HG03469 (cell line): ENCODE measurements at regions not wholly inside any gene's neighbourhood (a gene's known extent, or its start where the extent isn't known, plus 50 kb on each side); places are given as distances from the start of the nearest gene placed in this dataset.

Experiments
- ATAC-seq: cut with Tn5 transposase; IDR thresholded peaks from one replicate; pipeline ENCODE4 v1.9.1; 2021; ENCODE audit warnings: mild to moderate bottlenecking, moderate library complexity, moderate number of reproducible peaks; ENCODE audit not compliant: unreplicated experiment

- no peak for ATAC-seq
Observed at GRCh38 chr18:42261731-42262130, 306.7 kb downstream of the PIK3C3 start.

GRCh38 chr18:42264497-42264896 lies 309.5 kb downstream of the PIK3C3 start:
- ATAC-seq, result no peak

DNA sequence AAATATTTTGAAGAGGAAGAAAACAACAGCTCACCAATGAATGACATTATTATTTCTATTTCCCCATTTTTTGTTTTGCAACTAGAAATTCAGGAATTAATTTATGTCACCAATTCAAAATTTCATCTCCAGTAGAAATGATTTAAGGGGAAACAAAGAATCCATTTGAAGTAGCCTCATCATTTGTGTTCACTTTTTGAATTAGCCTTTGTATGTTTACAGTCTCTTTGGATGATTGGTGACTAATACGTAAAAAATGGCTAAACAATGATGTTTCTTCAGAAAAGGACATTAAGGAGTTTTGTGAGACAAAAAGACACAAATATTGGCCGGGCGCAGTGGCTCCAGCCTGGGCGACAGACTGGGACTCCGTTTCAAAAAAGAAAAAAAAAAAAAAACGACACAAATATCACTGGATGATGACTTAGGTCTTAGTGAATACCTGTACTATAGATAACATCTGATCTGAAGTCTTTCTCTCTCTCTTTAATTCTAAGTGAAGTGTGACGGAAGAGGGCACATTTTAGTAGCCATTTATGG lies 313.2 kb downstream of the PIK3C3 start:
- no peak for ATAC-seq

- no peak for ATAC-seq
Observed at GRCh38 chr18:42268798-42269197, 313.8 kb downstream of the PIK3C3 start.

DNA sequence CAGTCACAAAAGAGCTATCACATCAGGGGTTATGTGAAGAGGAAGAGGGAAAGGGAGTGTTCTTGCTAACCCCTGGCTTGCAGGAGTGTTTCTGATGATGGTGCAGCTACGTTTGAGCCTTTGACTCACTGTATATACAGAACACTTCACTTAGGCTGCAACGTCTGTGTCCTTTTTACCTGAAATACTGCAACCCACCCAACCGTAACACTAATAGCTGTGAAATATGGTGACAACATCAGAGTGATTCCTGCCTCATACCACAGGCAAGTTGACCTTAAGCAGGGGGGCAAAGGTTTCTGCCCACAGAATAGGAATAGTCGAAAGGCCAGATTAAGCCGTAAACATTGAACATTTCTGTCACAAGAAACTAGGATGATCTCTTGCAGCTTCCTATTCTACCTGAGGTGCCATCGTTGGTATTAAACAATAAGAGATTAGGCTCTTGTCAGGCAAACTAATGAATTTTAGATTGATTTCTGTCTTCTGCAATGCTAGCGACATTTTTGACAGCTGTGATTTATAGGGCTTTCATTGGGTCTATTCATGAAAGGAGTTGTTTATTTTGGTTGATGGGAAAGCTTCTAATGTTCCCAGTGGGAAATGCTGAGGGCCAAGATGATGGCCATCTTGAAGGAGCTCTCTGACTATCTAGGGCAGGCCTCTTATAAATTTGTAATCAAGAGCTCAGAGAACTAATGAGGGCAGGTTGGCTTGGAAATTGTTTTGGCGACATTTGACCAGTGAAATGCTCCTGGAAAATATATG lies 316.8 kb downstream of the PIK3C3 start:
- no peak for ATAC-seq

DNA sequence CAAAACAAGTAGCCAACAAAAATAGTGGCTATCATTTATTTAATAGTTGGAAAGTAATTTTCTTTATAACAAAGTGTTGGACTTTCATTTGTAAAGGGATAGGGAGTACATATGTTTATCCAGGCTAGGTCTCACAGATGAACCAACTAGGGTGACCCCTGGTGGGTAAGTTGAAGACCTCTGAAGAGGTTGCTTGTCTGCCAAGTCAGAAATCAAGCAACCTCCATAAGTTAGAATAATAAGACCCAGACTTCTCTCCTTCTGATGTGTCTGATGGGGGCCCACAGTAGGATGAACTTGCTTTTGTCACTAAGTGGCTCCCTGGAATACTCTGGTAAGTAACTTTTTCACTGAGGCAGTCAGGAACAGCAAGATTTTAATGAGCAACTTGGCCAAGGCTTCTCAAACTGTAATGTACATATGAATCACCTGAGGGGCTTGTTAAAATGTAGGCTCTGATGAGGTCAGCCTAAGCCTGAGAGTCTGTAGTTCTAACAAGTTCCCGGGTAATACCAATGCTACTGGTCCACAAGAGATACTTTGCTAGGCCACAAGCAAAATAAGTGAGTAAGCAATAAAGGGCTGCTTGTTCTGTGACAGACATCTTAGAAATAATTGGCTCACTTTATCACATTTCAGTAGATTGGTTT lies 319.6 kb downstream of the PIK3C3 start:
- no peak for ATAC-seq

GRCh38 chr18:42275138-42275535 lies 320.1 kb downstream of the PIK3C3 start:
- ATAC-seq, result no peak

GRCh38 chr18:42275949-42276730 lies 321.1 kb downstream of the PIK3C3 start:
- ATAC-seq, result no peak

DNA sequence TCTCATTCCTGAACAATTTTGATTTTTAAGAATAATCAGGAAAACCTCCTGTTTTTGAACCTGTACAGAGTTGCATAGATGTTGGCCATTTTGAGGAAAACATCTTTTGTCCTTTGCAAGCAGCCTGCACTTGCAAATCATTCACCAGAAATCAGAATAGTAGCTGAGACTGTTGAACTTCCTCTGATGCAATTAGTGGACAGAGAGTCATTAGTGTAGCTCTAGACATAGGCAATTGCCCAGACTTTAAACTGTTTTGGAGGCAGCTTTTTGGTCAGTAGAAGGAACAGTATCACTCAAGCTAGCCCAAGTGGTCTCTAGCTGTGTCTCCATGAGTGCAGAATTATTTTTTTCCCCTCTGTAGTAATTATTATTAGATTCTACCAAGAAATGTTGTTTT lies 326.1 kb downstream of the PIK3C3 start:
- ATAC-seq, result no peak

GRCh38 chr18:42281851-42282250 lies 326.8 kb downstream of the PIK3C3 start:
- ATAC-seq, result no peak

DNA sequence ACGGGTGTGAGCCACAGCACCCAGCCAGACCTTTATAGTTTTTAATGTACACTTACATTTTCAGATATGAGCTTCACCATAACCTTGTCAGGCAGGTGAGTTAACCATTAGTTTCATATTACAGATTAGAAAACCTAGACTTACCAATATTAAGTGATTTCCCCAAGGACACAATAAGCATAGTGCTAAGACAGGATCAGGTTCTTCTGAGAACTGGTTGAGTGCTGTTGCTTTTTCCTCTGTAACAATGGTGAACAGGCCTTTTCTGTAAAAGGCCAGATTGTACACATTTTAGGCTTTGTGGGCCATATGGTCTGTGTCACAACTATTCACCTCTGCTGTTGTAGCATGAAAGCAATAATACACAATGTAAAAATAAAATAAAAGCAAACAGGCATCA lies 332.0 kb downstream of the PIK3C3 start:
- no peak for ATAC-seq

DNA sequence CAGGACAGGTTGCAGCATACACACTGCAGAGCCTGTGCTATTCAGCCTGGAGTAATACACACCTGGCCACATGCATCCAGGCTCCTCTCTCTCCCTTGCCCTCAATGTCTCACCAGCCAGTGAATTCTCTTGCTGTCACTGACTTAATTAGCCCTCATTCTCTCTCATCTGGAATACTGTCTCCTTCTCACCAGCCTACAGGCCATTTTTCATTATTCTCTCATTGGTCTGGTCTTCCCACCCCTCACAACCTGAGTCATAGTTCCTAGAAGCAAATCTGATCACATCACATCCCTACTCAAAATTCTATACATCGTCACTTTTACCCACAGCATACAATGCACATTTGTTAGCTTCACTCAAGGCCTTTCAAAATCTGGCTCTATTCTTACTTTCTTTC lies 333.1 kb downstream of the PIK3C3 start:
- no peak for ATAC-seq

GRCh38 chr18:42289526-42289925 lies 334.5 kb downstream of the PIK3C3 start:
- ATAC-seq, result no peak

DNA sequence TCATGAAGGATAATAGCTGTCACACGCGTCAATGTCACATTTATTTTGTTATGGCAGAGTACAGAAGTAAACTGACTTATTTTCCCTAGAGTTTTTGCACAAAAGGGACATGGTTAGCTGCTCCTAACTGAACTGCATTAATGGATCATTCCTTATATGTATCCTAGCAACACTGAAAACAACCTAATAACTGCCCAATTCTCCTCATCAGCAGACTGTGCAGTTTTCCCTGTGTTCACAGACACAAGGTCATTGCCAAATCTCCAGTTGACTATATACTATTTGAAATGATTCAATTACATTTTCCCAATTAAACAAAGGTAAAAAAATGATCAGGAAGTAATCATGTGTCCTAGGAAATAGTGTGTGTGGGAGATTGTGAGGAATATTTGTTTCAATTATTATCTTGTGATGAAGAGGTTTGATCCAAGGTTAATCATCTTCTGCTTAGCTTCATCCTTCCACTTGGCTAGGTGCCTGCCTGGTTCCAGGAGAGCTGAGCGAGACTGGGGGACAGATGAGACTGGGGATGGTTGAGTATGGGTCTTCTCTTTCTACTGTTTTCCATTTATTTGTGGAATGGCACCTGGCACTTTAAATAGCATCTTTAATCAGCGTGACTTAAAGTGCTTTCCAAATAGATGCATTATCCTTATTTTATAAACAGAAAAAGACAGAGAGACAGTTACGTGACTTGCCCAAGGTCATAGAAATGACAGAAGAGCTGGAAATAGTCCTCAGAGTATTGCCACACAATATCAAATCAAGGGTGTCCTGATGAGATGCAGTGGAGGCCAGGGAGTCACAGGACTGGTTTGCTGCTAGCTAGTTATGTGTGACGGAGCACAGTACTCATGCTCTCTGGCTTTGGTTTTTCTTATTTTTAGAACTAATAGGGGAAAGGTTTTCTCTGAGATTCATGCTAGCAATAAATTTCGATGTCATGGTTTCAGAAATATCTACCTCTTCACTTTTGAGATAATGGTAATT lies 335.6 kb downstream of the PIK3C3 start:
- ATAC-seq, result no peak

GRCh38 chr18:42292654-42293053 lies 337.6 kb downstream of the PIK3C3 start:
- no peak for ATAC-seq

DNA sequence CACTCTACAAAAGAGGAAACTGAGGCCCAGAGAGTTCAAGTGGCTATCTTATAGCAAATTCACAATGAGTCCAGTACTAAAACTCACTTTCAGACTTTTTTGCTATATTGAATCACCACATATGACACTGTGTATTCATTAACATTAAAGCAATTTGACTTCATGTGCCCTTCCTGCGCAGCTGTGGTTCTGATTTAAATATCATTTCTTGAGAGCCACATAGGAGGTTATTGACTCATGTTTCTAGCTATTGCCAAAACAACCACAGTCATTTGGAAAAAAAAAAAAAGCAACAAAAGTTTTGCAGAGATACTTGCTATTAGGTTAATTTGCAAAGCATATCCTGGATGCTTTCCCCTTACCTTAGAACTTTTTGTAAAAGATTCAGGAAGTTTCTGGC lies 341.2 kb downstream of the PIK3C3 start:
- ATAC-seq, result no peak

- ATAC-seq, result no peak
Observed at GRCh38 chr18:42296723-42297122, 341.7 kb downstream of the PIK3C3 start.

GRCh38 chr18:42298759-42299675 lies 344.0 kb downstream of the PIK3C3 start:
- ATAC-seq, result peak; percentile 88

GRCh38 chr18:42305869-42306593 lies 351.0 kb downstream of the PIK3C3 start:
- no peak for ATAC-seq
